ENCODE measurements at regions not wholly inside any gene's neighbourhood (a gene's known extent, or its start where the extent isn't known, plus 50 kb on each side); places are given as distances from the start of the nearest gene placed in this dataset.

- TF ChIP-seq POLR2AphosphoS5 (IDR thresholded peaks at IDR 0.05; ENCODE audit: low read depth, low read length) (no peak), HNRNPH1 (optimal IDR thresholded peaks at IDR 0.05; ENCODE audit: low read depth, low read length) (no peak), KDM5A (IDR thresholded peaks at IDR 0.05; ENCODE audit: borderline replicate concordance, low read length) (no peak), MED8 (CRISPR knock-in tag; IDR thresholded peaks at IDR 0.05; ENCODE audit: insufficient replicate concordance) (no peak), CTCF (CRISPR knock-in tag; IDR thresholded peaks at IDR 0.05) (no peak), EZH2 (conservative IDR thresholded peaks at IDR 0.05; ENCODE audit: low read depth, low read length) (no peak)
Observed at GRCh38 chr13:97802213-97802612, 151.3 kb upstream of the IPO5 start.
